Panc1 (cell line): ENCODE measurements at regions not wholly inside any gene's neighbourhood (a gene's known extent, or its start where the extent isn't known, plus 50 kb on each side); places are given as distances from the start of the nearest gene placed in this dataset.

Source experiments
- ATAC-seq: fragments of 200-7000 bp; cut with Tn5 transposase; 2 replicates; pipeline ENCODE4 v1.9.1; 2020; ENCODE audit warnings: mild to moderate bottlenecking, moderate library complexity
- BruUV-seq: library from RNA; stranded (reverse); fragments of 400-500 nt; replicated peaks from 2 replicates; lab custom pipeline; 2021; lab: Mats Ljungman, UMichigan
- CTCF ChIA-PET: fragments of 300-600 bp; sonication (Branson Sonifier 250); formaldehyde crosslinking; loops from one replicate; lab custom pipeline; 2022; ENCODE audit warnings: antibody characterized with exemption; lab: Charles Lee
- POLR2A ChIA-PET: fragments of 300-600 bp; sonication (Branson Sonifier 250); formaldehyde crosslinking; loops from one replicate; lab custom pipeline; 2022; ENCODE audit warnings: antibody characterized with exemption; lab: Charles Lee
- DNase-seq: peaks from one replicate; pipeline ENCODE4 v3.0.0-alpha.2; 2010; ENCODE audit warnings: low read depth, low spot score
- H3K27ac ChIP-seq: 2 replicates; pipeline ENCODE4 v1.5.1; 2011; ENCODE audit warnings: mild to moderate bottlenecking, low read length, inconsistent platforms
- H3K27me3 ChIP-seq: fragments of 200-500 bp; sonication (Bioruptor generic); 2 replicates; pipeline ENCODE4 v1.6.0; 2014; ENCODE audit warnings: low read length, inconsistent platforms; ENCODE audit not compliant: control insufficient read depth, insufficient read depth
- H3K36me3 ChIP-seq: fragments of 200-500 bp; sonication (Bioruptor generic); 2 replicates; pipeline ENCODE4 v1.5.1; 2014; ENCODE audit warnings: inconsistent platforms, mild to moderate bottlenecking, low read length, moderate library complexity; ENCODE audit not compliant: control insufficient read depth, insufficient read depth
- H3K4me1 ChIP-seq: 2 replicates; pipeline ENCODE4 v1.5.1; 2011; ENCODE audit warnings: inconsistent platforms, mild to moderate bottlenecking, low read length, moderate library complexity; ENCODE audit not compliant: control insufficient read depth, insufficient read depth
- H3K4me3 ChIP-seq, 2 experiments: 2 replicates each; pipeline ENCODE4 v1.5.1; 2011 to 2012; ENCODE audit warnings: low read depth in 2 of 2, low read length in 2 of 2, mild to moderate bottlenecking in 2 of 2, inconsistent platforms in 1 of 2, moderate library complexity in 1 of 2
- H3K9me3 ChIP-seq: fragments of 200-500 bp; sonication (Bioruptor generic); 2 replicates; pipeline ENCODE4 v1.5.1; 2014; ENCODE audit warnings: low read depth, mild to moderate bottlenecking, inconsistent platforms, low read length, moderate library complexity; ENCODE audit not compliant: control insufficient read depth, insufficient read depth
- CTCF ChIP-seq: fragments of 450-650 bp; IDR thresholded peaks from 2 replicates; pipeline ENCODE4 v1.5.1; 2017; ENCODE audit warnings: mild to moderate bottlenecking
- POLR2AphosphoS5 ChIP-seq: IDR thresholded peaks from 2 replicates; pipeline ENCODE4 v1.6.1; 2012; ENCODE audit warnings: mild to moderate bottlenecking, low read depth, low read length, moderate library complexity
- REST ChIP-seq, 2 experiments: IDR thresholded peaks; 2 replicates each; pipeline ENCODE4 v1.6.1; 2011 to 2012; ENCODE audit warnings: low read depth in 2 of 2, control low read depth in 1 of 2, low read length in 1 of 2, mild to moderate bottlenecking in 1 of 2, moderate library complexity in 1 of 2; ENCODE audit not compliant: insufficient read depth in 1 of 2
- SIN3A ChIP-seq: IDR thresholded peaks from 2 replicates; pipeline ENCODE4 v1.6.1; 2012; ENCODE audit warnings: low read depth, mild to moderate bottlenecking, low read length, moderate library complexity, borderline replicate concordance; ENCODE audit not compliant: insufficient read depth
- in situ Hi-C: cut with HindIII; loops from 2 replicates; pipeline ENCODE4 v1.10.0; 2016; ENCODE audit warnings: low sequenced_read_pairs, low pct_unique_long_range_greater_than_20kb
- intact Hi-C: fragments of 100-400 bp; cut with micrococcal nuclease; formaldehyde crosslinking; loops from one replicate; pipeline ENCODE4 v1.10.0; 2022; ENCODE audit not compliant: unreplicated experiment

GRCh38 chr1:112312315-112312714 is 83.7 kb upstream of the CTTNBP2NL start:
- no TSS peak for BruUV-seq
- in situ Hi-C loops: no loop called here
- no peak for TF ChIP-seq REST (IDR thresholded peaks at IDR 0.05; ENCODE audit: insufficient read depth in 1 of 2, low read depth in 2 of 2, low read length in 1 of 2)
- DNase-seq: no peak
- no peak for ATAC-seq
- no peaks in the 10 kb centered on the region for H3K9me3 ChIP-seq
- POLR2A ChIA-PET: no interaction called here
- no peaks in the 10 kb centered on the region; the same call in none of the 2 replicates for H3K27me3 ChIP-seq
- no peaks in the 10 kb centered on the region for H3K36me3 ChIP-seq
- intact Hi-C loops: no loop called here
- no peaks in the 10 kb centered on the region for H3K4me1 ChIP-seq
- CTCF ChIA-PET: no interaction called here
- H3K27ac ChIP-seq: no peak overlapping the region
- H3K4me3 ChIP-seq: no peak overlapping the region

- TF ChIP-seq REST (IDR thresholded peaks at IDR 0.05; ENCODE audit: insufficient read depth in 1 of 2, low read depth in 2 of 2, low read length in 1 of 2) (no peak), SIN3A (no peak), POLR2AphosphoS5 (no peak), CTCF (no peak)
- H3K4me3 ChIP-seq: no peak overlapping the region
- H3K27ac ChIP-seq: no peak overlapping the region
- H3K4me1 ChIP-seq: no peaks in the 10 kb centered on the region
- CTCF ChIA-PET: no interaction called here
- in situ Hi-C loops (no loop called here), intact Hi-C loops (no loop called here)
- no TSS peak for BruUV-seq
- H3K9me3 ChIP-seq: no peaks in the 10 kb centered on the region
- DNase-seq: no peak
- no peak for ATAC-seq
- no peaks in the 10 kb centered on the region for H3K36me3 ChIP-seq
- POLR2A ChIA-PET: no interaction called here
- H3K27me3 ChIP-seq: no peaks in the 10 kb centered on the region; the same call in none of the 2 replicates
These were observed 83.1 kb upstream of the CTTNBP2NL start for GRCh38 chr1:112312879-112313278.
